ENCODE measurements at regions not wholly inside any gene's neighbourhood (a gene's known extent, or its start where the extent isn't known, plus 50 kb on each side); places are given as distances from the start of the nearest gene placed in this dataset.

DNA sequence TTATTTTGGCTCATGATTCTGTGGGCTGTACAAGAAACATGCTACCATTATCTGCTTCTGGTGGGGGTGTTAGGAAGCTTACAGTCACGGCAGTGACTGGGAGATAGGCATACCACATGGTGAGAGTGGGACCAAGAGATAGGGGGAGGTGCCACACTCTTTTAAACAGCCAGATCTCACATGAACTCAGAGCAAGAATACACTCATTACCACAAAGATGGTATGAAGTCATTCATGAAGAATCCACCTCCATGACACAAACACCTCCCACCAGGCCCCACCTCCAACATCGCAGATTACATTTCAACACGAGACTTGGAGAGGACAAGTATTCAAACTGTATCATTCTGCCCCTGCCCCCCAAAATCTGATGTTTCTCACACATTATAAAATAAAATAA, 2396.7 kb downstream of the PCDH7 start:
- TF ChIP-seq, protein P1, sequence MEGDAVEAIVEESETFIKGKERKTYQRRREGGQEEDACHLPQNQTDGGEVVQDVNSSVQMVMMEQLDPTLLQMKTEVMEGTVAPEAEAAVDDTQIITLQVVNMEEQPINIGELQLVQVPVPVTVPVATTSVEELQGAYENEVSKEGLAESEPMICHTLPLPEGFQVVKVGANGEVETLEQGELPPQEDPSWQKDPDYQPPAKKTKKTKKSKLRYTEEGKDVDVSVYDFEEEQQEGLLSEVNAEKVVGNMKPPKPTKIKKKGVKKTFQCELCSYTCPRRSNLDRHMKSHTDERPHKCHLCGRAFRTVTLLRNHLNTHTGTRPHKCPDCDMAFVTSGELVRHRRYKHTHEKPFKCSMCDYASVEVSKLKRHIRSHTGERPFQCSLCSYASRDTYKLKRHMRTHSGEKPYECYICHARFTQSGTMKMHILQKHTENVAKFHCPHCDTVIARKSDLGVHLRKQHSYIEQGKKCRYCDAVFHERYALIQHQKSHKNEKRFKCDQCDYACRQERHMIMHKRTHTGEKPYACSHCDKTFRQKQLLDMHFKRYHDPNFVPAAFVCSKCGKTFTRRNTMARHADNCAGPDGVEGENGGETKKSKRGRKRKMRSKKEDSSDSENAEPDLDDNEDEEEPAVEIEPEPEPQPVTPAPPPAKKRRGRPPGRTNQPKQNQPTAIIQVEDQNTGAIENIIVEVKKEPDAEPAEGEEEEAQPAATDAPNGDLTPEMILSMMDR (IDR thresholded peaks at IDR 0.05), result no peak
- no peak for TF ChIP-seq POLR2A (IDR thresholded peaks at IDR 0.05)

All from right lobe of liver (tissue), 4 donors.